HK-2 (cell line): ENCODE measurements at regions not wholly inside any gene's neighbourhood (a gene's known extent, or its start where the extent isn't known, plus 50 kb on each side); places are given as distances from the start of the nearest gene placed in this dataset.

ENCODE experiments used
- DNase-seq: peaks from one replicate; pipeline ENCODE4 v3.0.0-alpha.2; 2018; ENCODE audit not compliant: unreplicated experiment

- no peak for DNase-seq
These were observed 54.5 kb downstream of the ADRA2A start for GRCh38 chr10:111131168-111131799.

- DNase-seq: no peak
These were observed 60.2 kb downstream of the ADRA2A start for GRCh38 chr10:111137007-111137406.

GRCh38 chr10:111137587-111137986 lies 60.8 kb downstream of the ADRA2A start:
- DNase-seq: no peak

- DNase-seq: no peak
These were observed 61.7 kb downstream of the ADRA2A start for GRCh38 chr10:111138544-111138943.

GRCh38 chr10:111139567-111139966 lies 62.7 kb downstream of the ADRA2A start:
- DNase-seq: no peak

- no peak for DNase-seq
These were observed 65.4 kb downstream of the ADRA2A start for GRCh38 chr10:111142092-111142768.

- DNase-seq: no peak
These were observed 69.3 kb downstream of the ADRA2A start for GRCh38 chr10:111146025-111146640.

- DNase-seq: no peak
These were observed 71.2 kb downstream of the ADRA2A start for GRCh38 chr10:111148025-111148424.

- DNase-seq: no peak
These were observed 71.6 kb downstream of the ADRA2A start for GRCh38 chr10:111148440-111148839.

- DNase-seq: no peak
These were observed 73.9 kb downstream of the ADRA2A start for GRCh38 chr10:111150691-111151090.

- no peak for DNase-seq
These were observed 74.9 kb downstream of the ADRA2A start for GRCh38 chr10:111151595-111152307.

- no peak for DNase-seq
These were observed 79.9 kb downstream of the ADRA2A start for GRCh38 chr10:111156754-111157153.

- DNase-seq: no peak
These were observed 81.8 kb downstream of the ADRA2A start for GRCh38 chr10:111158595-111158994.

- no peak for DNase-seq
These were observed 84.5 kb downstream of the ADRA2A start for GRCh38 chr10:111161109-111161874.

- no peak for DNase-seq
These were observed 94.4 kb downstream of the ADRA2A start for GRCh38 chr10:111171183-111171582.

- DNase-seq: no peak
These were observed 99.0 kb downstream of the ADRA2A start for GRCh38 chr10:111175787-111176186.

- DNase-seq: no peak
These were observed 100.5 kb downstream of the ADRA2A start for GRCh38 chr10:111177379-111177778.

- no peak for DNase-seq
These were observed 102.7 kb downstream of the ADRA2A start for GRCh38 chr10:111179514-111179913.

GRCh38 chr10:111186358-111186757 lies 109.5 kb downstream of the ADRA2A start:
- no peak for DNase-seq

GRCh38 chr10:111187096-111187495 lies 110.3 kb downstream of the ADRA2A start:
- DNase-seq: no peak

GRCh38 chr10:111199587-111199986 lies 122.8 kb downstream of the ADRA2A start:
- no peak for DNase-seq
